ENCODE measurements at regions not wholly inside any gene's neighbourhood (a gene's known extent, or its start where the extent isn't known, plus 50 kb on each side); places are given as distances from the start of the nearest gene placed in this dataset.

DNA sequence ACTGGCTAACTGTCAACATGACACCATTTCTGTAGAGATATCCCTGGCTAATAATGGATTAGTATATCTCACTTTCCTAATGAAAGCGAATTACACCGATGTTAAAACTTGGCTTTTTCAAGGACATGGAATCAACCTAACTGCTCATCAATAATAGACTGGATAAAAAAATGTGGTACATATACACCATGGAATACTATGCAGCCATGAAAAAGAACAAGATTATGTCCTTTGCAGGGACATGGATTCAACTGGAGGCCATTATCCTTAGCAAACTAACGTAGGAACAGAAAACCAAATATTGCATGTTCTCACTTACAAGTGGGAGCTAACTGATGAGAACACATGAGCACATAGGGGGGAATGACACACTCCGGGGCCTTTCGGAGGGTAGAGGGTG is 62.6 kb downstream of the ZIC1 start:
- H3K27me3 ChIP-seq = no peaks in the 10 kb centered on the region
- H3K4me3 ChIP-seq = no peak overlapping the region
- intact Hi-C loops (cut with DNase I) = no loop called here
- TF ChIP-seq, protein P1, sequence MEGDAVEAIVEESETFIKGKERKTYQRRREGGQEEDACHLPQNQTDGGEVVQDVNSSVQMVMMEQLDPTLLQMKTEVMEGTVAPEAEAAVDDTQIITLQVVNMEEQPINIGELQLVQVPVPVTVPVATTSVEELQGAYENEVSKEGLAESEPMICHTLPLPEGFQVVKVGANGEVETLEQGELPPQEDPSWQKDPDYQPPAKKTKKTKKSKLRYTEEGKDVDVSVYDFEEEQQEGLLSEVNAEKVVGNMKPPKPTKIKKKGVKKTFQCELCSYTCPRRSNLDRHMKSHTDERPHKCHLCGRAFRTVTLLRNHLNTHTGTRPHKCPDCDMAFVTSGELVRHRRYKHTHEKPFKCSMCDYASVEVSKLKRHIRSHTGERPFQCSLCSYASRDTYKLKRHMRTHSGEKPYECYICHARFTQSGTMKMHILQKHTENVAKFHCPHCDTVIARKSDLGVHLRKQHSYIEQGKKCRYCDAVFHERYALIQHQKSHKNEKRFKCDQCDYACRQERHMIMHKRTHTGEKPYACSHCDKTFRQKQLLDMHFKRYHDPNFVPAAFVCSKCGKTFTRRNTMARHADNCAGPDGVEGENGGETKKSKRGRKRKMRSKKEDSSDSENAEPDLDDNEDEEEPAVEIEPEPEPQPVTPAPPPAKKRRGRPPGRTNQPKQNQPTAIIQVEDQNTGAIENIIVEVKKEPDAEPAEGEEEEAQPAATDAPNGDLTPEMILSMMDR (IDR thresholded peaks at IDR 0.05) = no peak
- H3K27ac ChIP-seq = no peak overlapping the region
- no peaks in the 10 kb centered on the region for H3K9me3 ChIP-seq
- no peaks in the 10 kb centered on the region for H3K36me3 ChIP-seq
- no peaks in the 10 kb centered on the region for H3K4me1 ChIP-seq
- no peak for DNase-seq (ENCODE audit: low spot score in 2 of 2)

DNA sequence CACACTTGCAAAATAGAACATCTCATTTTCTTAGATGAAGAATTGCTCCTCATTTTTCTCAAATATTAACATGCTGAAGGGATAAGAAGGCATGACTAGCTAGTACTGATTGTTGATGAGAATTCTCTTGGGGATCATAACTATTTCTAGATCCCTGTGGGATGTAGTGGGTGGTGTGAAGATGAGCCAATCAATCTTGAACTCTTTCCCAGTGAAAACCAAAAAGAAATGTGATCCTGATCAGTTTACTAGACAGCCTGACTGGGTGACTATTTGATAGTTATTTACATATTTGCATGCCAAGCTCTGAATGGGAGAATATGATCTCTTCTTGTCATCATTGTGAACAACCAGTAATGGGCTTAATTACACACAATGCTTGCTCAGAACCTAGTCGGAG is 63.7 kb downstream of the ZIC1 start:
- Histone ChIP-seq H3K4me1 (no peaks in the 10 kb centered on the region), H3K27me3 (no peaks in the 10 kb centered on the region), H3K36me3 (no peaks in the 10 kb centered on the region), H3K27ac (no peak overlapping the region), H3K4me3 (no peak overlapping the region), H3K9me3 (no peaks in the 10 kb centered on the region)
- no peak for DNase-seq (ENCODE audit: low spot score in 2 of 2)
- TF ChIP-seq, protein P1 (IDR thresholded peaks at IDR 0.05) = no peak
- intact Hi-C loops (cut with DNase I) = no loop called here

GRCh38 chr3:147483145-147483544 is 74.0 kb downstream of the ZIC1 start:
- H3K9me3 ChIP-seq = no peaks in the 10 kb centered on the region
- no peaks in the 10 kb centered on the region for H3K27me3 ChIP-seq
- TF ChIP-seq, protein P1 (IDR thresholded peaks at IDR 0.05) = no peak
- intact Hi-C loops (cut with DNase I) = no loop called here
- H3K4me3 ChIP-seq = no peak overlapping the region
- DNase-seq (ENCODE audit: low spot score in 2 of 2) = no peak
- no peaks in the 10 kb centered on the region for H3K36me3 ChIP-seq
- no peaks in the 10 kb centered on the region for H3K4me1 ChIP-seq
- H3K27ac ChIP-seq = no peak overlapping the region

GRCh38 chr3:147483578-147483977 is 74.4 kb downstream of the ZIC1 start:
- H3K27ac ChIP-seq = no peak overlapping the region
- H3K9me3 ChIP-seq = no peaks in the 10 kb centered on the region
- H3K27me3 ChIP-seq = no peaks in the 10 kb centered on the region
- intact Hi-C loops (cut with DNase I) = no loop called here
- DNase-seq (ENCODE audit: low spot score in 2 of 2) = no peak
- no peak overlapping the region for H3K4me3 ChIP-seq
- H3K36me3 ChIP-seq = no peaks in the 10 kb centered on the region
- TF ChIP-seq, protein P1 (IDR thresholded peaks at IDR 0.05) = no peak
- no peaks in the 10 kb centered on the region for H3K4me1 ChIP-seq

DNA sequence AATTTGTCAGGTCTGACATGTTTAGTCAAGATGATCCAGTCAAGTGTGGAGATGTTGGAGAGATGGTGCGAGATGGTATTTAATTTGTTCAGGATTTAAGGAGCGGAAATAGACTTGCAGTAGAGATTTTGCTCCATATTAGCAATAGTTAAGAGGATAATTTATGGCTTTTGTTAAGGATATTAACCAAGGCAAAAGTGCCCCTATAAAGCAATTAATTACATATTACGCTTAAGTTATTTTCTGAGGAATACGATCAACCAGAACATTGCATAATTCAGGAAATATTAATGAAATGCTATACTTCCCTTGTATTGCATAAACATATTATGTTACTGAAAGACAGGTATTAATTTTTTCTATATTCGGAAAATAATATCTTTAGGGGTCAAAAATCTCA is 83.9 kb downstream of the ZIC1 start:
- intact Hi-C loops (cut with DNase I) = no loop called here
- no peaks in the 10 kb centered on the region for H3K9me3 ChIP-seq

GRCh38 chr3:147493666-147494065 is 84.5 kb downstream of the ZIC1 start:
- TF ChIP-seq, protein P1 (IDR thresholded peaks at IDR 0.05) = no peak
- intact Hi-C loops (cut with DNase I) = no loop called here

More for the DNA sequence above, 83.9 kb downstream of the ZIC1 start:
- Histone ChIP-seq H3K36me3 (no peaks in the 10 kb centered on the region), H3K27ac (no peak overlapping the region), H3K4me1 (no peaks in the 10 kb centered on the region), H3K4me3 (no peak overlapping the region), H3K27me3 (no peaks in the 10 kb centered on the region)
- DNase-seq (ENCODE audit: low spot score in 2 of 2) = no peak
- TF ChIP-seq, protein P1 (IDR thresholded peaks at IDR 0.05) = no peak

More at GRCh38 chr3:147493666-147494065, 84.5 kb downstream of the ZIC1 start:
- H3K4me3 ChIP-seq = no peak overlapping the region
- H3K27me3 ChIP-seq = no peaks in the 10 kb centered on the region
- no peak overlapping the region for H3K27ac ChIP-seq
- DNase-seq (ENCODE audit: low spot score in 2 of 2) = no peak
- no peaks in the 10 kb centered on the region for H3K36me3 ChIP-seq
- H3K4me1 ChIP-seq = no peaks in the 10 kb centered on the region
- H3K9me3 ChIP-seq = no peaks in the 10 kb centered on the region

All from ascending aorta (tissue), 2 donors.